ENCODE measurements at regions not wholly inside any gene's neighbourhood (a gene's known extent, or its start where the extent isn't known, plus 50 kb on each side); places are given as distances from the start of the nearest gene placed in this dataset.

GRCh38 chr14:44291366-44291915, 215.6 kb downstream of the FSCB start:
- Histone ChIP-seq H3K4me2 (ENCODE audit: insufficient read depth, low read length) (no peak overlapping the region), H2AFZ (ENCODE audit: low read depth, low read length) (no peak overlapping the region), H3K27ac (ENCODE audit: insufficient read depth, low read depth, low read length) (no peak overlapping the region), H3K79me2 (ENCODE audit: control insufficient read depth, insufficient read depth, low read length) (no peaks in the 10 kb centered on the region), H3K9me3 (replicated peaks; ENCODE audit: control insufficient read depth, insufficient read depth, low read length) (no peaks in the 10 kb centered on the region), H3K4me3 (replicated peaks in 1 of 3; ENCODE audit: insufficient read depth in 1 of 3, low read depth in 1 of 3, low read length in 3 of 3) (no peak overlapping the region), H3K9ac (replicated peaks; ENCODE audit: extremely low read depth, insufficient read depth, low read length) (no peak overlapping the region), H3K27me3 (ENCODE audit: control insufficient read depth in 2 of 2, insufficient read depth in 2 of 2, low read length in 2 of 2) (no peaks in the 10 kb centered on the region), H4K20me1 (replicated peaks; ENCODE audit: control insufficient read depth, extremely low read depth, insufficient read depth, low read length) (no peaks in the 10 kb centered on the region), H3K4me1 (ENCODE audit: control insufficient read depth, extremely low read depth, insufficient read depth, low read length) (no peaks in the 10 kb centered on the region), H3K36me3 (ENCODE audit: control insufficient read depth in 2 of 2, extremely low read depth in 1 of 2, insufficient read depth in 2 of 2, low read length in 2 of 2) (no peaks in the 10 kb centered on the region), H3K9me1 (replicated peaks; ENCODE audit: control insufficient read depth, extremely low read depth, insufficient read depth, low read length) (no peaks in the 10 kb centered on the region)
- CTCF ChIA-PET: no interaction called here
- intact Hi-C loops (cut with micrococcal nuclease): no loop called here
- POLR2A ChIA-PET: no interaction called here
- no TSS peak for BruUV-seq (replicated peaks)
- no peak for TF ChIP-seq EZH2 (IDR thresholded peaks at IDR 0.05; ENCODE audit: borderline replicate concordance, low read depth, low read length, severe bottlenecking)
- TF ChIP-seq JUN (IDR thresholded peaks at IDR 0.05; ENCODE audit: borderline replicate concordance, insufficient read depth, insufficient read length, low read depth): no peak
- no peak for TF ChIP-seq CTCF (IDR thresholded peaks at IDR 0.05; ENCODE audit: extremely low read depth in 1 of 2, insufficient read depth in 1 of 2, low read depth in 1 of 2, low read length in 2 of 2)
- no peak for TF ChIP-seq FOS (IDR thresholded peaks at IDR 0.05; ENCODE audit: borderline replicate concordance, insufficient read depth, low read length)
- TF ChIP-seq POLR2A (IDR thresholded peaks at IDR 0.05; ENCODE audit: low read depth, low read length): no peak
- no peak for TF ChIP-seq POLR2AphosphoS5 (IDR thresholded peaks at IDR 0.05; ENCODE audit: insufficient read depth, low read depth, low read length)
- TF ChIP-seq, protein P1, sequence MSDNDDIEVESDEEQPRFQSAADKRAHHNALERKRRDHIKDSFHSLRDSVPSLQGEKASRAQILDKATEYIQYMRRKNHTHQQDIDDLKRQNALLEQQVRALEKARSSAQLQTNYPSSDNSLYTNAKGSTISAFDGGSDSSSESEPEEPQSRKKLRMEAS (IDR thresholded peaks at IDR 0.05; ENCODE audit: insufficient read depth, insufficient read length): no peak
- TF ChIP-seq MYC (IDR thresholded peaks at IDR 0.05; ENCODE audit: low read depth, low read length): no peak
- no peak for TF ChIP-seq GATA2 (IDR thresholded peaks at IDR 0.05; ENCODE audit: insufficient read depth, insufficient read length, low read depth, low read length)
- DNase-seq (ENCODE audit: low read depth, low spot score): no peak
- dilution Hi-C loops (cut with MboI; ENCODE audit: extremely low pct_ligation_motif_present, low sequenced_read_pairs): no loop called here
- no peak for FAIRE-seq

Data from endothelial cell of umbilical vein (primary cell).